Neural cell (in vitro differentiated cells): ENCODE measurements at regions not wholly inside any gene's neighbourhood (a gene's known extent, or its start where the extent isn't known, plus 50 kb on each side); places are given as distances from the start of the nearest gene placed in this dataset.

ENCODE experiments used
- H2AFZ ChIP-seq: fragments of 200-600, 300-800 bp; sonication (generic), shearing (Covaris generic); 2 replicates; pipeline ENCODE4 v1.6.0; 2014; ENCODE audit warnings: low read depth, mild to moderate bottlenecking, antibody characterized with exemption, low read length, moderate library complexity
- H3F3A ChIP-seq: fragments of 200-600 bp; shearing (Covaris generic); 2 replicates; pipeline ENCODE4 v1.6.1; 2016; ENCODE audit warnings: mild to moderate bottlenecking, moderate library complexity, mixed read lengths, antibody characterized with exemption, low read length; ENCODE audit not compliant: insufficient read depth, poor library complexity, severe bottlenecking
- H3K27ac ChIP-seq: fragments of 200-600, 300-800 bp; sonication (generic), shearing (Covaris generic); 2 replicates; pipeline ENCODE4 v1.5.1; 2014; ENCODE audit warnings: mild to moderate bottlenecking, low read length, moderate library complexity
- H3K27me3 ChIP-seq: fragments of 300-800, 200-600 bp; sonication (generic), shearing (Covaris generic); 2 replicates; pipeline ENCODE4 v1.6.0; 2014; ENCODE audit warnings: mild to moderate bottlenecking, low read depth, low read length, moderate library complexity; ENCODE audit not compliant: insufficient read depth
- H3K36me3 ChIP-seq: fragments of 300-800, 200-600 bp; sonication (generic), shearing (Covaris generic); 2 replicates; pipeline ENCODE4 v1.5.1; 2014; ENCODE audit warnings: mild to moderate bottlenecking, antibody characterized with exemption, low read length, moderate library complexity; ENCODE audit not compliant: insufficient read depth
- H3K4me2 ChIP-seq: fragments of 300-800, 200-600 bp; sonication (generic), shearing (Covaris generic); 2 replicates; pipeline ENCODE4 v1.6.0; 2014; ENCODE audit warnings: mild to moderate bottlenecking, low read length
- H3K4me3 ChIP-seq: fragments of 300-800, 200-600 bp; sonication (generic), shearing (Covaris generic); 2 replicates; pipeline ENCODE4 v1.5.1; 2014; ENCODE audit warnings: mild to moderate bottlenecking, low read length, moderate library complexity
- H3K79me2 ChIP-seq: fragments of 200-600 bp; shearing (Covaris generic); replicated peaks from 2 replicates; pipeline ENCODE4 v1.6.0; 2014; ENCODE audit warnings: mild to moderate bottlenecking, low read length, moderate library complexity; ENCODE audit not compliant: insufficient read depth
- H3K9ac ChIP-seq: fragments of 300-800, 200-600 bp; sonication (generic), shearing (Covaris generic); 2 replicates; pipeline ENCODE4 v1.6.1; 2016; ENCODE audit warnings: mild to moderate bottlenecking, low read length, mixed read lengths
- H3K9me2 ChIP-seq: fragments of 200-600 bp; shearing (Covaris generic); 2 replicates; pipeline ENCODE4 v1.6.1; 2016; ENCODE audit warnings: mild to moderate bottlenecking, low read length, mixed read lengths; ENCODE audit not compliant: insufficient read depth
- H3K9me3 ChIP-seq: fragments of 200-600, 300-800 bp; sonication (generic), shearing (Covaris generic); 2 replicates; pipeline ENCODE4 v1.6.1; 2016; ENCODE audit warnings: mild to moderate bottlenecking, mixed run types, low read length, moderate library complexity, mixed read lengths
- H4K20me1 ChIP-seq: fragments of 200-600 bp; shearing (Covaris generic); 2 replicates; pipeline ENCODE4 v1.6.1; 2016; ENCODE audit warnings: mild to moderate bottlenecking, mixed run types; ENCODE audit not compliant: insufficient read depth
- EP300 ChIP-seq: fragments of 450-650 bp; conservative IDR thresholded peaks from 2 replicates; pipeline ENCODE4 v1.6.1; 2014; ENCODE audit warnings: antibody characterized with exemption, mild to moderate bottlenecking, moderate library complexity; ENCODE audit not compliant: poor library complexity, severe bottlenecking
- EZH2 ChIP-seq: fragments of 200-600, 300-800 bp; shearing (Covaris generic), sonication (generic); IDR thresholded peaks from 2 replicates; pipeline ENCODE4 v1.6.1; 2014; ENCODE audit warnings: antibody characterized with exemption, low read length, borderline replicate concordance, mild to moderate bottlenecking; ENCODE audit not compliant: insufficient read depth, poor library complexity, severe bottlenecking
- MXI1 ChIP-seq: fragments of 450-650 bp; conservative IDR thresholded peaks from 2 replicates; pipeline ENCODE4 v1.6.1; 2014; ENCODE audit warnings: antibody characterized with exemption, mild to moderate bottlenecking; ENCODE audit not compliant: poor library complexity, severe bottlenecking
- POLR2AphosphoS5 ChIP-seq: IDR thresholded peaks from 2 replicates; pipeline ENCODE4 v1.6.1; 2012
- RAD21 ChIP-seq: fragments of 450-650 bp; conservative IDR thresholded peaks from 2 replicates; pipeline ENCODE4 v1.6.1; 2014; ENCODE audit warnings: antibody characterized with exemption, mild to moderate bottlenecking, moderate library complexity
- SMC3 ChIP-seq: fragments of 450-650 bp; conservative IDR thresholded peaks from 2 replicates; pipeline ENCODE4 v1.6.1; 2014; ENCODE audit warnings: antibody characterized with exemption, mild to moderate bottlenecking, moderate library complexity; ENCODE audit not compliant: poor library complexity
- TAF1 ChIP-seq: IDR thresholded peaks from 2 replicates; pipeline ENCODE4 v1.6.1; 2012; ENCODE audit warnings: low read depth
- TF ChIP-seq, protein P1 (sequence below): IDR thresholded peaks from 2 replicates; pipeline ENCODE4 v1.6.1; 2012; ENCODE audit warnings: borderline replicate concordance
- TF ChIP-seq, protein P2 (sequence below): fragments of 450-650 bp; IDR thresholded peaks from 2 replicates; pipeline ENCODE4 v1.5.1; 2014; ENCODE audit warnings: antibody characterized with exemption, mild to moderate bottlenecking, moderate library complexity; ENCODE audit not compliant: poor library complexity, severe bottlenecking

- no peaks in the 10 kb centered on the region for H3K79me2 ChIP-seq
- no peak overlapping the region for H2AFZ ChIP-seq
- H3K4me2 ChIP-seq, result no peak overlapping the region
- no peaks in the 10 kb centered on the region for H3K9me3 ChIP-seq
- H3K9ac ChIP-seq, result no peak overlapping the region
- no peaks in the 10 kb centered on the region for H3K27me3 ChIP-seq
- no peaks in the 10 kb centered on the region for H3K9me2 ChIP-seq
- no peaks in the 10 kb centered on the region for H4K20me1 ChIP-seq
- TF ChIP-seq TAF1 (no peak), POLR2AphosphoS5 (no peak), EP300 (no peak), SMC3 (no peak), EZH2 (no peak), MXI1 (no peak), RAD21 (no peak)
- TF ChIP-seq, protein P1, sequence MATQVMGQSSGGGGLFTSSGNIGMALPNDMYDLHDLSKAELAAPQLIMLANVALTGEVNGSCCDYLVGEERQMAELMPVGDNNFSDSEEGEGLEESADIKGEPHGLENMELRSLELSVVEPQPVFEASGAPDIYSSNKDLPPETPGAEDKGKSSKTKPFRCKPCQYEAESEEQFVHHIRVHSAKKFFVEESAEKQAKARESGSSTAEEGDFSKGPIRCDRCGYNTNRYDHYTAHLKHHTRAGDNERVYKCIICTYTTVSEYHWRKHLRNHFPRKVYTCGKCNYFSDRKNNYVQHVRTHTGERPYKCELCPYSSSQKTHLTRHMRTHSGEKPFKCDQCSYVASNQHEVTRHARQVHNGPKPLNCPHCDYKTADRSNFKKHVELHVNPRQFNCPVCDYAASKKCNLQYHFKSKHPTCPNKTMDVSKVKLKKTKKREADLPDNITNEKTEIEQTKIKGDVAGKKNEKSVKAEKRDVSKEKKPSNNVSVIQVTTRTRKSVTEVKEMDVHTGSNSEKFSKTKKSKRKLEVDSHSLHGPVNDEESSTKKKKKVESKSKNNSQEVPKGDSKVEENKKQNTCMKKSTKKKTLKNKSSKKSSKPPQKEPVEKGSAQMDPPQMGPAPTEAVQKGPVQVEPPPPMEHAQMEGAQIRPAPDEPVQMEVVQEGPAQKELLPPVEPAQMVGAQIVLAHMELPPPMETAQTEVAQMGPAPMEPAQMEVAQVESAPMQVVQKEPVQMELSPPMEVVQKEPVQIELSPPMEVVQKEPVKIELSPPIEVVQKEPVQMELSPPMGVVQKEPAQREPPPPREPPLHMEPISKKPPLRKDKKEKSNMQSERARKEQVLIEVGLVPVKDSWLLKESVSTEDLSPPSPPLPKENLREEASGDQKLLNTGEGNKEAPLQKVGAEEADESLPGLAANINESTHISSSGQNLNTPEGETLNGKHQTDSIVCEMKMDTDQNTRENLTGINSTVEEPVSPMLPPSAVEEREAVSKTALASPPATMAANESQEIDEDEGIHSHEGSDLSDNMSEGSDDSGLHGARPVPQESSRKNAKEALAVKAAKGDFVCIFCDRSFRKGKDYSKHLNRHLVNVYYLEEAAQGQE, result no peak
- TF ChIP-seq, protein P2, sequence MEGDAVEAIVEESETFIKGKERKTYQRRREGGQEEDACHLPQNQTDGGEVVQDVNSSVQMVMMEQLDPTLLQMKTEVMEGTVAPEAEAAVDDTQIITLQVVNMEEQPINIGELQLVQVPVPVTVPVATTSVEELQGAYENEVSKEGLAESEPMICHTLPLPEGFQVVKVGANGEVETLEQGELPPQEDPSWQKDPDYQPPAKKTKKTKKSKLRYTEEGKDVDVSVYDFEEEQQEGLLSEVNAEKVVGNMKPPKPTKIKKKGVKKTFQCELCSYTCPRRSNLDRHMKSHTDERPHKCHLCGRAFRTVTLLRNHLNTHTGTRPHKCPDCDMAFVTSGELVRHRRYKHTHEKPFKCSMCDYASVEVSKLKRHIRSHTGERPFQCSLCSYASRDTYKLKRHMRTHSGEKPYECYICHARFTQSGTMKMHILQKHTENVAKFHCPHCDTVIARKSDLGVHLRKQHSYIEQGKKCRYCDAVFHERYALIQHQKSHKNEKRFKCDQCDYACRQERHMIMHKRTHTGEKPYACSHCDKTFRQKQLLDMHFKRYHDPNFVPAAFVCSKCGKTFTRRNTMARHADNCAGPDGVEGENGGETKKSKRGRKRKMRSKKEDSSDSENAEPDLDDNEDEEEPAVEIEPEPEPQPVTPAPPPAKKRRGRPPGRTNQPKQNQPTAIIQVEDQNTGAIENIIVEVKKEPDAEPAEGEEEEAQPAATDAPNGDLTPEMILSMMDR, result no peak
- H3F3A ChIP-seq, result no peaks in the 10 kb centered on the region
- no peaks in the 10 kb centered on the region for H3K36me3 ChIP-seq
- H3K27ac ChIP-seq, result peak overlapping the region; percentile 58
- no peak overlapping the region for H3K4me3 ChIP-seq
These were observed 463.6 kb downstream of the TAF11L14 start for GRCh38 chr5:18097817-18098216.

DNA sequence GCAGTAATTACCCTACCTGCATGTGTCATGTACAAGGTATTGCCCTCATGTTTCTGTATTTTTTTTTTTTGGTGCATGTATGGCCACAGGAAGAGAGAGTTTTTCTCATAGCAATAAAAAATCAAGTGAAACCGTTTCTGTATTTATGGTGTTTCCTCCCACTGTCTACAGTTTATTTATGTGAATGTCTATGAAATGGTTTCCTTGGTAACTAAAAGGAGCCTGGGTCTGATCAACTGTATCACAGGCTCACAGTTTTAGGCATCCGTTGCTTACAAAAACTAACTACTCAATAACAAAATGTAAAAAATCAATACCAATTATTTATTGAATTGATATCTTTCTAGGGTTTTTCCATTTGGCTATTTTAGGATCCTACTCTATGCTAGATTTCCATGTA lies 464.4 kb downstream of the TAF11L14 start:
- TF ChIP-seq RAD21 (no peak), EP300 (peak; percentile 42), MXI1 (no peak), POLR2AphosphoS5 (peak; percentile 14), SMC3 (no peak), TAF1 (no peak)
- TF ChIP-seq, protein P1, result no peak
- Histone ChIP-seq H3K27ac (peak overlapping the region; percentile 58), H3K9me3 (no peaks in the 10 kb centered on the region), H3K4me3 (peak overlapping the region; percentile 25), H3K9me2 (no peaks in the 10 kb centered on the region), H3K4me2 (peak overlapping the region; percentile 27), H4K20me1 (no peaks in the 10 kb centered on the region), H3K36me3 (no peaks in the 10 kb centered on the region), H2AFZ (no peak overlapping the region), H3K27me3 (no peaks in the 10 kb centered on the region), H3K9ac (peak overlapping the region; percentile 1), H3K79me2 (no peaks in the 10 kb centered on the region), H3F3A (no peaks in the 10 kb centered on the region)
